ENCODE measurements at regions not wholly inside any gene's neighbourhood (a gene's known extent, or its start where the extent isn't known, plus 50 kb on each side); places are given as distances from the start of the nearest gene placed in this dataset.

DNA sequence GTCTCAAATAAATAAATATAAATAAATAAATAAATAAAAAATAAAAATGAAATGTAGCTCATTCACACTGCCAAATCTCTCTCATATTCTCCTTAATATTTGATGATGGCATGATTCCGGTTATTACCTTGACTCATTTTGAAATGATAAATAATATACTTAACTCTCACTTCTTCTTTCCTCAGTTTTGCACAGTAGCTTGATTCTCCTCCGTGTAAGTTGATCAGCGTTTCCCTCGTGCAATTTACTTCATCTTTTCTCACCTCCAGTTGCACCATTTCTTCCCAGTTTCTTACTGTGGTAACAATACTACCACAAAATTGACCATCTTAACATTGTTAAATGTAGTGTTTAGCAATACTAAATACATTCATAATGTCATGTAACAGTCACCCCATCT, 111.6 kb downstream of the RIPK4 start:
- Histone ChIP-seq H3K36me3 (ENCODE audit: control insufficient read depth in 2 of 2, insufficient read depth in 2 of 2, low read length in 1 of 2) (no peaks in the 10 kb centered on the region), H3K9me3 (ENCODE audit: control insufficient read depth in 2 of 2, insufficient read depth in 1 of 2, low read depth in 1 of 2, low read length in 1 of 2) (no peaks in the 10 kb centered on the region), H3K4me1 (ENCODE audit: control insufficient read depth in 2 of 2, insufficient read depth in 2 of 2, low read length in 1 of 2) (peaks cover 2 to 34% of the 10 kb centered on the region in 2 donors), H3K4me3 (ENCODE audit: low read depth in 1 of 2, low read length in 2 of 2) (no peak overlapping the region), H3K27ac (ENCODE audit: low read depth in 2 of 2, low read length in 1 of 2) (no peak overlapping the region), H3K27me3 (ENCODE audit: control insufficient read depth in 1 of 2, insufficient read depth in 2 of 2, low read length in 2 of 2) (no peaks in the 10 kb centered on the region)
- 83 to 90% methylated on average over 4 of the region's 4 CpGs for WGBS, 2 donors

- Histone ChIP-seq H3K36me3 (ENCODE audit: control insufficient read depth in 2 of 2, insufficient read depth in 2 of 2, low read length in 1 of 2) (no peaks in the 10 kb centered on the region), H3K27me3 (ENCODE audit: control insufficient read depth in 1 of 2, insufficient read depth in 2 of 2, low read length in 2 of 2) (no peaks in the 10 kb centered on the region), H3K27ac (ENCODE audit: low read depth in 2 of 2, low read length in 1 of 2) (peak overlapping the region; percentile 44 to 72), H3K4me3 (ENCODE audit: low read depth in 1 of 2, low read length in 2 of 2) (no peak overlapping the region), H3K4me1 (ENCODE audit: control insufficient read depth in 2 of 2, insufficient read depth in 2 of 2, low read length in 1 of 2) (peaks cover 2 to 33% of the 10 kb centered on the region in 2 donors), H3K9me3 (ENCODE audit: control insufficient read depth in 2 of 2, insufficient read depth in 1 of 2, low read depth in 1 of 2, low read length in 1 of 2) (no peaks in the 10 kb centered on the region)
- WGBS, 2 donors = 70 to 71% methylated on average over 3 of the region's 3 CpGs
Observed at GRCh38 chr21:41653954-41654491, 112.8 kb downstream of the RIPK4 start.

DNA sequence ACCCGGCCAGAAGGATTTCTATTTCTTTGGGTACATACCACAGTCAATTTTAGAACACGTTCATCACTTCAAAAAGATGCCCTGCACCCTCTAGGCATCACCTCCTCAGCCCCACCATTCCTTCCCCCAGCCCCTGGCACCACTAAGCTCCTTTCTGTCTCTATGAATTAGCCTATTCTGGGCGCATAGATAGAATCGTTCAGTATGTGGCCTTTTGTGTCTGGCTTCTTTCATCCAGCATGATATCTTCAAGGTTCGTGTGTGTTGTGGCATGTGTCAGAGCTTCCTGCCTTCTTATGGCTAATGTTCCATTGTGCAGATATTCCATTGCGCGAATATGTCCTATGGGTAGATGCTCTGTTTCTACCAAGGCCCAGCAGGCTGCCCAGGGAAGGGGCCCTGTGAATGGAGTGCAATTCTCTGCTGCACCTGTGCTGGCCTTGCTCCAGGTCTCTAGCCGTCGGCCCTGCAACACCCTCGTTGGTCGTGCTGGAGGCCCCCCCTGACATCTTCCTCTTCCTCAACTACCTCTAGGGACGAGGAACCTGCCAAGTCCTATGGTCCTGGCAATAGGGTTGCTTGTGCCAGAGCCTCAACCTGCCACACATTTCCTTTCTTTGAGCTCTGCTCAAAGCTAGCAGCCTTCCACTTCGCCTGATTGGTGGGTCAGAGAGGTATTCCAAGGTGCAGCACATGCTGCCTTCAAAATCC, 113.5 kb downstream of the RIPK4 start:
- H3K36me3 ChIP-seq (ENCODE audit: control insufficient read depth in 2 of 2, insufficient read depth in 2 of 2, low read length in 1 of 2) = no peaks in the 10 kb centered on the region
- WGBS, 2 donors = 55 to 56% methylated on average over 13 of the region's 13 CpGs
- H3K27ac ChIP-seq (ENCODE audit: low read depth in 2 of 2, low read length in 1 of 2) = peak overlapping the region; percentile 44 to 72
- H3K27me3 ChIP-seq (ENCODE audit: control insufficient read depth in 1 of 2, insufficient read depth in 2 of 2, low read length in 2 of 2) = no peaks in the 10 kb centered on the region
- no peaks in the 10 kb centered on the region for H3K9me3 ChIP-seq (ENCODE audit: control insufficient read depth in 2 of 2, insufficient read depth in 1 of 2, low read depth in 1 of 2, low read length in 1 of 2)
- H3K4me3 ChIP-seq (ENCODE audit: low read depth in 1 of 2, low read length in 2 of 2) = no peak overlapping the region
- H3K4me1 ChIP-seq (ENCODE audit: control insufficient read depth in 2 of 2, insufficient read depth in 2 of 2, low read length in 1 of 2) = peaks cover 2 to 34% of the 10 kb centered on the region in 2 donors

DNA sequence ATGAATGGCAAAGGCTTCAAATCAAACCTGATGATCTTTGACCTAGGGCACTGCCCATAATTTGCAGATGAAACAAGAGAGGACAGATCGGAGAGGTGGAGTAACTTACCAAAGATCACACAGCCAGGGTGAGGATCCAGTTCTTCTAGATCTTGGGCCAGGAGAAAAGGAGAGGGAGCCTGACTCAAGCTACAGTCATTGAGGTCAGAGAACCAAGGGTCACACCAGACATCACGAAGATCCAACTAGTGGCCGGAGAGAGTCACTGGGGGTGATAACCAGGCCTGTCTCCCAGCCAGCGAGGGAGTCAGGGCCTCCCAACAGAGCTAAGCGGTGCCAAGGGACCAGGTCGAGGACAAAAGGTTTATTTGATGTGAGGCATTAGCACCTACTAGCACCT, 115.0 kb downstream of the RIPK4 start:
- Histone ChIP-seq H3K36me3 (ENCODE audit: control insufficient read depth in 2 of 2, insufficient read depth in 2 of 2, low read length in 1 of 2) (no peaks in the 10 kb centered on the region), H3K4me3 (ENCODE audit: low read depth in 1 of 2, low read length in 2 of 2) (no peak overlapping the region), H3K27ac (ENCODE audit: low read depth in 2 of 2, low read length in 1 of 2) (peak overlapping the region; percentile 76 to 88), H3K4me1 (ENCODE audit: control insufficient read depth in 2 of 2, insufficient read depth in 2 of 2, low read length in 1 of 2) (peaks cover 2 to 31% of the 10 kb centered on the region in 2 donors), H3K9me3 (ENCODE audit: control insufficient read depth in 2 of 2, insufficient read depth in 1 of 2, low read depth in 1 of 2, low read length in 1 of 2) (no peaks in the 10 kb centered on the region), H3K27me3 (ENCODE audit: control insufficient read depth in 1 of 2, insufficient read depth in 2 of 2, low read length in 2 of 2) (no peaks in the 10 kb centered on the region)
- WGBS, 2 donors = 59% methylated on average over 6 of the region's 6 CpGs

DNA sequence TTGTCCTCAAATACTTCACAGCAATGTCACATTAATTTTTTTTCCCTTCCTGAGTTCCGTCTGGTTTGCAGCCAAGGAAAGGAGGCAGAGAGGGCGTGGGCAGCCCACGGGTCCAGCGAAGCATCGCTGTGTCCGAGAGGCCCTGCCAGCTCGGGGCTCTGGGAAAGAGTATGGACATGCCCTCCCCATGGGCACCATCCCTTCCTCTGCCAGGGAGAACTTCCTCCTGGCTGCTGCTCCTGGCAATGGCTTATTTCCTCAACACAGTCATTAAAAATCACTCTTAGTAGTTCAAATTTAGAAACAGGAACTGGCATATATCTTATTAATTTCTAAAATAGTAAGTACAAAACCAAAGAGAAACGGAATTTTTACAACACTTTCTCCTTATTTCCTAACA, 115.4 kb downstream of the RIPK4 start:
- WGBS, 2 donors = 19 to 40% methylated on average over 8 of the region's 8 CpGs
- peaks cover 2 to 30% of the 10 kb centered on the region in 2 donors for H3K4me1 ChIP-seq (ENCODE audit: control insufficient read depth in 2 of 2, insufficient read depth in 2 of 2, low read length in 1 of 2)
- peak overlapping the region; percentile 76 to 95 for H3K27ac ChIP-seq (ENCODE audit: low read depth in 2 of 2, low read length in 1 of 2)
- no peak overlapping the region for H3K4me3 ChIP-seq (ENCODE audit: low read depth in 1 of 2, low read length in 2 of 2)
- H3K36me3 ChIP-seq (ENCODE audit: control insufficient read depth in 2 of 2, insufficient read depth in 2 of 2, low read length in 1 of 2) = no peaks in the 10 kb centered on the region
- no peaks in the 10 kb centered on the region for H3K9me3 ChIP-seq (ENCODE audit: control insufficient read depth in 2 of 2, insufficient read depth in 1 of 2, low read depth in 1 of 2, low read length in 1 of 2)
- no peaks in the 10 kb centered on the region for H3K27me3 ChIP-seq (ENCODE audit: control insufficient read depth in 1 of 2, insufficient read depth in 2 of 2, low read length in 2 of 2)

DNA sequence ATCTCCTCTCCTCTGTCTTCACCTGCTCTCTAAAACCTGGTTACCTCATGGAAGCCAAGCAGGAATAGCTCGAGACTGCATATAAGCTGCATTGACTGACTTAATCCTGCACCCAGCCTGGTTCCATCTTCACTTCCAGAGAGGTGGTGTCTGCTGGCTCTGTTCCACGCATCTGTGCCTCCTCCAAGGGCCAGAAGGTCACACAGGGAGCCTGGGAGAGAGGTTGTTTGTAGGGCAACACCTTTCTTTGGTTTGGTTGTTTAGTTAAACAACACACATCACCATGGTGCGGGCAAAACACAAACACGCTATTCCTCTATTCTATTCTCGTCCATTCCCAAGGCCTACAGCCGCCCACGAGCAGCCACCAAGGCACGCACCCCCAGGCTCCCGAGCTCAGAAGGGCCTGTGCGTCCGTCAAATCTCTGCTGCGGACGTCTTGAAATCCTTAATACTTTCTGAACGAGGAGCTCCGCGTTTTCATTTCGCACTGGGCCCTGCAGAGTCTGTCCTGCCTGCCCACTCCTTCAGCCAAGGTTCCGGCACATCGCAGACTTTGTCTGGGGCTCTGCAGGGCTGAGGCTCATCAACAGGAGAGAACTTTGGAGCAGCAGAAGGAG, 116.2 kb downstream of the RIPK4 start:
- no peaks in the 10 kb centered on the region for H3K27me3 ChIP-seq (ENCODE audit: control insufficient read depth in 1 of 2, insufficient read depth in 2 of 2, low read length in 2 of 2)
- WGBS, 2 donors = 80% methylated on average over 19 of the region's 19 CpGs
- peak overlapping the region; percentile 76 to 95 for H3K27ac ChIP-seq (ENCODE audit: low read depth in 2 of 2, low read length in 1 of 2)
- H3K4me3 ChIP-seq (ENCODE audit: low read depth in 1 of 2, low read length in 2 of 2) = no peak overlapping the region
- H3K4me1 ChIP-seq (ENCODE audit: control insufficient read depth in 2 of 2, insufficient read depth in 2 of 2, low read length in 1 of 2) = peaks cover 2 to 30% of the 10 kb centered on the region in 2 donors
- H3K9me3 ChIP-seq (ENCODE audit: control insufficient read depth in 2 of 2, insufficient read depth in 1 of 2, low read depth in 1 of 2, low read length in 1 of 2) = no peaks in the 10 kb centered on the region
- no peaks in the 10 kb centered on the region for H3K36me3 ChIP-seq (ENCODE audit: control insufficient read depth in 2 of 2, insufficient read depth in 2 of 2, low read length in 1 of 2)

DNA sequence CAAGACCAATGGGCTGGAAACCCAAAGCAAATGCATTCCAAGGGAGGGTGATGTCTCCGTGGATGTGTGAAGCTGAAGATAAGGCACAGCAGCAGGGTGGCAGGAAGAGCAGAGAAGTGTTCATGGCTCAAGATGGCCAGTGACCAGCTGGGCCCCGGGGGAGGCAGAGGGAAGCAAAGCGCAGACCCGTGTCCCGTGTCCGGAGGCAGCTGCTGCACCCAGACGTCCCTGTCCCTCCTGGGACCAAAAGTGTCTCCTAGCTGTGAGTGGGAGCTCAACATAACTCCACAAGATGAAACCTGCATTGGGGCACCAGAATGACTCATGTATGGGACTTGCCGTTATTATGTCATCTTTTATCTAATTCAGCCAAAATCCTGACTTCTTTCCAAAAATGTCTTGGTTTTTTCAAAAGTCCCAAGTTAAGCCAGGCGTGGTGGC, 118.2 kb downstream of the RIPK4 start:
- Histone ChIP-seq H3K4me3 (ENCODE audit: low read depth in 1 of 2, low read length in 2 of 2) (no peak overlapping the region), H3K27me3 (ENCODE audit: control insufficient read depth in 1 of 2, insufficient read depth in 2 of 2, low read length in 2 of 2) (no peaks in the 10 kb centered on the region), H3K4me1 (ENCODE audit: control insufficient read depth in 2 of 2, insufficient read depth in 2 of 2, low read length in 1 of 2) (peaks cover 2 to 28% of the 10 kb centered on the region in 2 donors), H3K36me3 (ENCODE audit: control insufficient read depth in 2 of 2, insufficient read depth in 2 of 2, low read length in 1 of 2) (no peaks in the 10 kb centered on the region), H3K27ac (ENCODE audit: low read depth in 2 of 2, low read length in 1 of 2) (peak overlapping the region; percentile 87 to 92), H3K9me3 (ENCODE audit: control insufficient read depth in 2 of 2, insufficient read depth in 1 of 2, low read depth in 1 of 2, low read length in 1 of 2) (no peaks in the 10 kb centered on the region)
- WGBS, 2 donors = 42 to 53% methylated on average over 9 of the region's 9 CpGs

- 79 to 80% methylated on average over 9 of the region's 9 CpGs for WGBS, 2 donors
- Histone ChIP-seq H3K27ac (ENCODE audit: low read depth in 2 of 2, low read length in 1 of 2) (peak overlapping the region; percentile 87 to 92), H3K9me3 (ENCODE audit: control insufficient read depth in 2 of 2, insufficient read depth in 1 of 2, low read depth in 1 of 2, low read length in 1 of 2) (no peaks in the 10 kb centered on the region), H3K4me3 (ENCODE audit: low read depth in 1 of 2, low read length in 2 of 2) (no peak overlapping the region), H3K36me3 (ENCODE audit: control insufficient read depth in 2 of 2, insufficient read depth in 2 of 2, low read length in 1 of 2) (no peaks in the 10 kb centered on the region), H3K27me3 (ENCODE audit: control insufficient read depth in 1 of 2, insufficient read depth in 2 of 2, low read length in 2 of 2) (no peaks in the 10 kb centered on the region), H3K4me1 (ENCODE audit: control insufficient read depth in 2 of 2, insufficient read depth in 2 of 2, low read length in 1 of 2) (peaks cover 0 to 26% of the 10 kb centered on the region in 2 donors)
Observed at GRCh38 chr21:41647806-41648561, 118.9 kb downstream of the RIPK4 start.

DNA sequence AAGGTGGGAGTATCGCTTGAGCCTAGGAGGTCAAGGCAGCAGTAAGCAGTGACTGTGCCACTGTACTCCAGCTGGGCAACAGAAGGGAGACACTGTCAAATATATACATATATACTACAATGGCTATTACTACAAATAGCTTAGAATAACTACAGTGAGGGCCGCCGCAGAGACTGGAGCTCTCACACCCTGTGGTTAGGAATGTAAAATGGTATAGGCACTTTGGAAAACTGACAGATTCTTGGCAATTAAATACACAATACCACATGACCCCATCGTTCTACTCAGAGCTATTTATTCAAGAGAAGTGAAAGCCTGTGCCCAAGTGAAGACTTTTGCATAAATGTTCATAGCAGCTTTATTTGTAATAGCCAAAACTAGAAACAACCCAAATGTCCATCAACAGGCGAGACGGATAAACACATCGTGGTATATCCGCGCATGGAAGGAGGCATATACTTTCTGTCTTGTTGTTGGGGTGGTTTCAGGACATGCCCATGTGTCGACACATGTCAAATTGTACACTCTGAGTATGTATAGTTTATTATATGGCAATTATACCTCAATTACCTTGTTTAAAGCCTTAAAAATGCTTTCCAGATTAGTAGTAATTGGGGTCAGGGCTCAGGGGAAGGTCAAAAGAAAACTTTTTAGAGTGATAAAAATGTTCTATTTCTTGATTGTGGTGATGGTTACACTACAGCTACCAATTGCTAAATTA, 123.4 kb downstream of the RIPK4 start:
- Histone ChIP-seq H3K36me3 (ENCODE audit: control insufficient read depth in 2 of 2, insufficient read depth in 2 of 2, low read length in 1 of 2) (no peaks in the 10 kb centered on the region), H3K4me1 (ENCODE audit: control insufficient read depth in 2 of 2, insufficient read depth in 2 of 2, low read length in 1 of 2) (peaks cover 4 to 5% of the 10 kb centered on the region in 2 donors), H3K4me3 (ENCODE audit: low read depth in 1 of 2, low read length in 2 of 2) (no peak overlapping the region), H3K9me3 (ENCODE audit: control insufficient read depth in 2 of 2, insufficient read depth in 1 of 2, low read depth in 1 of 2, low read length in 1 of 2) (peaks cover 0 to 1% of the 10 kb centered on the region in 2 donors), H3K27me3 (ENCODE audit: control insufficient read depth in 1 of 2, insufficient read depth in 2 of 2, low read length in 2 of 2) (no peaks in the 10 kb centered on the region), H3K27ac (ENCODE audit: low read depth in 2 of 2, low read length in 1 of 2) (no peak overlapping the region)
- 58 to 68% methylated on average over 10 of the region's 10 CpGs for WGBS, 2 donors
